ENCODE measurements at regions not wholly inside any gene's neighbourhood (a gene's known extent, or its start where the extent isn't known, plus 50 kb on each side); places are given as distances from the start of the nearest gene placed in this dataset.
"Not testable (repeated sequence)": the region's sequence is repeated elsewhere in the genome, so short reads cannot be mapped to it uniquely, and the experiment has no call there.

- DNase-seq: no peak
These were observed 1490.0 kb upstream of the GBE1 start for GRCh38 chr3:83251490-83251889.

DNA sequence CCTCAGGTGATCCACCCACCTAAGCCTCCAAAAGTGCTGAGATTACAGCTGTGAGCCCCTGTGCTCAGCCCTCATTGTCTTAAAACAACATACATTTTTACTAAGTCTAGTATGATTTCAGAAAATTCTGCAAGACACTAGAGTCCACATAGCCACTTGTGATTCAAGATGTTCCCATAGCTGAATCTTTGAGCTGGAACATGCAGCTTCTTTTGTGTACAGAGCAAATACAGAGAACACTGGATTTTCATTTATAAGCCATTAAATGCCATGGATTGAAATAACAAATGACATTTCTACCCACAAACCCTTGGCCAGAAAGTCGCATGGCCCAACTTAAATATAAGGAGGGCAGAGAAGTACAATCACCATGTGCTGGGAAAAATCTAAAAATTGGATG, 1489.2 kb upstream of the GBE1 start:
- DNase-seq: no peak

DNA sequence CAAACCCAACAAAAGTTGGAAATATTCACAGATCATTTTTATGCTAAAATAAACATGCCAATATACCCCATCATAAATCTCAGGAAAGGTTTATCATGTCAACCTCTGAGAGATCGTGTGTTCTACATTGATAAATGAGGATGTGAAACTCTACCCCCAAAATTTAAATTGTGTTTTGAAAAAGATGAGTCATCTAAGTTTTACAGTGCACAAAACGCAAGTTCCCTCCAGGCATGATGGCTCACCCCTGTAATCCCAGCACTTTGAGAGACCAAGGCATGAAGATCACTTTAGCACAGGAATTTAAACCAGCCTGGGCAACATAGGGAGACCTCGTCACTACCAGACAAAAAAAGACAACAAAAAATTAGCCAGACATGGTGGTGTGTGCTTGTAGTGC, 1487.0 kb upstream of the GBE1 start:
- DNase-seq: no peak

- no peak for DNase-seq
These were observed 1473.9 kb upstream of the GBE1 start for GRCh38 chr3:83235180-83235814.

GRCh38 chr3:83233715-83234114, 1472.3 kb upstream of the GBE1 start:
- DNase-seq: no peak

GRCh38 chr3:83230841-83231240, 1469.4 kb upstream of the GBE1 start:
- DNase-seq: no peak

DNA sequence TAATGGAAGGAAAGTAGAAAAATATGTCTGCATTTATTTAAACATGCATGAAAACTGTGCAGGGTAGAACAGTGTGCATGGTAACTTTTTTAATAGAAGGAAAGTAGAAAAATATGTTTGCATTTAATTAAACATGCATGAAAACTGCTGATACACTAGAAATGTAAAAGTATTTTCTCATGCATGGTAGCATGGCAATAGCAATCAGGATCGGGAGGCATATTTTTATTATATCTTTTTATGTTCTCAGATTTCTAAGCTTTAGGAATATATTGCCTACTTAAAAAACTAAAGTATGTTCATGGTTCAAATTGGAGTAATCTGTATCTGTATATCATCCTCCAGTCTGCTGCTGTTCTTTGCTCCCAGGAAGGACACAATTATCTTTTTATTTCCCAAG, 1468.9 kb upstream of the GBE1 start:
- DNase-seq: no peak

GRCh38 chr3:83226751-83227150, 1465.3 kb upstream of the GBE1 start:
- DNase-seq: no peak

DNA sequence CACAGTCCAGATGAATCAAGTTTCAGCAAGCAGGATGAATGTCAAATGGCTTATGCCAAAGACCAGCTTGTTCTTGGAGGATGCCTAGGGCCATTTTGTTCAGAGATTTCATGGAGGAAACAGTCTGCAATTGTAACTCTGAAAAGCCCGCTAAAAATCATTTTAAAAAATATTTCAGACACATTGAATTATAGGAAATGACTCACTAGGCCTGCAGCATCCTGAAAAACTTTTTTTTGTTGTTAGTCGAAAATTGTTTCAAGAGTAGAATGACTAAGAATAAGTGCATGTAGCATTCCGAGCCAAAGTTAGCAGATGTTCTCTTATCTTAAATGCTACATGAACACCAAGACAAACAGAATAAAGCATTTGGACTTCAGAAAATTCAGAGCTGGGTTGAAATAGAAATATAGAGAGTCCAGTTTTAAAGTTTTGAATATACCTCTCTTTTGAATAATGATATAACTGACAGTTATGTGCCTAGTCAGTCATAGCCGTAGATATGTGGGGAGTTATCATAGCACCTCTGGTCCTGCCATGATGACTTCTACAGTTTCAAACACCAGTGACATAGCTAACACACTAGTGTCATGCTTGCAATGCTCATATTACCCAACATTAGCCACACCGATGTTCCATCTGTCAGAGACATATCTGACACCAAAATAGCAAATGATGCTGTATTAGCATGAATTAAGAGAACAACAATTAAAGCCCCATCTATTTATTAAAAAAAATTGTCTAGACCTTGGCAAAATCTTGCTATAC, 1462.8 kb upstream of the GBE1 start:
- no peak for DNase-seq

DNA sequence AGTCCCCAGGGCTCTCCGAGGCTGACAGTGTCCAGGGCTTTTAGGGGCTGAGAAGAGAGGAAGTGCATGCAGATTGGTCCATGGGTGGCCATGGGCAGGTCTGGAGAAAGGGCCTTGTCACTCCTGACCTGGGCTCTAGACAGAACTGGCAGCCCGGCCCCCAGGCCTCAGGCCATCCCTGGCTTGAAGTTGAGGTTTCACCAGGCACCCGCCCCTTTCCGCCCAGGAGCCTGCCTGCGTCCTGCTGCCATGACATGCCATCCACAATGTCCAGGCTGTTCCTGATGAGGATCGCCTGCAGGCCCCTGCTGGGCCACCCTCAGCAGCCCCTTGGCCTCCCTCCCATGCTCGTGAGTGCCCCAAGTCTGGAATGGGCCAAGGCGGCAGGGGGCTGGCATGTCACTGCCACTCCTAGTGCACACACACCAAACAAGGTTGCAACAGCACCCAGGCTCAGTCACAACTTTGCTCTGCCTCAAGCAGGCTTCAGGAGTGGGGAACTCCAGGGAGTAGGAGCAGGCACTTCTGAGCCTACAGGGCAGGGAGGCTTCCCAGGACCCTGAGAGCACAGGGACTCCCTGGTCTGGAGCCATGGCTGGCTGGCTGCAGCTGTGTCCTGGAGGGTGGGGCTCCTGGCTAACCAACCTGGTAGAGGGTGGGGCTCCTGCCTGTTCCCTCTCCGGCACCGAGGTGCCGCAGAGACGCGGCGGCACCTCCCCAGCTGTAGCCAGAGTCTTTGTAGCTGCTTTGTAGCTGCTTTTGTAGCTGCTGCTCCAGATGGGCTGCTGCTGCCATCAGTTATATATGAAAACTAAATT, 1457.1 kb upstream of the GBE1 start:
- DNase-seq: no peak

GRCh38 chr3:83217595-83218118, 1456.2 kb upstream of the GBE1 start:
- not testable (repeated sequence) for DNase-seq

- no peak for DNase-seq
These were observed 1455.6 kb upstream of the GBE1 start for GRCh38 chr3:83216919-83217594.

DNA sequence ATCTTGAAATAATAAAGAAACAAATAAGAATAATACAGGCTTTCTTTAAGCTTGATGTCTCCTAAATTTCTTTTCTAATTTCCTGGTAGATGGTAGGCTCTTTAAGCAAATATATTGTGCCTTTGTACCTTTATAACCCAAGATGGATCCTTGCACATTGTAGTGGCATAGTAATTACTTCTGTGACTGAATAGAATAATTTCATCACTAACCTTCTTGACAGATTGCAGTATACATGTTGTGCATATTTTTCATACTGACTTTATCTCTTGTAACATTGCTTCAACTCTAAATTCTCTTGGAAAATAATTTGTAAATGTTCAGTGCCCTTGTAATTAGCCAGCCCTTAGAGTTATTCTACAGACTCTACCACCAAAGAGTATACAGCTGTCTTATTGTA, 1433.8 kb upstream of the GBE1 start:
- no peak for DNase-seq

- no peak for DNase-seq
These were observed 1432.1 kb upstream of the GBE1 start for GRCh38 chr3:83193526-83193925.

- no peak for DNase-seq
These were observed 1428.2 kb upstream of the GBE1 start for GRCh38 chr3:83189634-83190033.

- no peak for DNase-seq
These were observed 1408.0 kb upstream of the GBE1 start for GRCh38 chr3:83169473-83169872.

DNA sequence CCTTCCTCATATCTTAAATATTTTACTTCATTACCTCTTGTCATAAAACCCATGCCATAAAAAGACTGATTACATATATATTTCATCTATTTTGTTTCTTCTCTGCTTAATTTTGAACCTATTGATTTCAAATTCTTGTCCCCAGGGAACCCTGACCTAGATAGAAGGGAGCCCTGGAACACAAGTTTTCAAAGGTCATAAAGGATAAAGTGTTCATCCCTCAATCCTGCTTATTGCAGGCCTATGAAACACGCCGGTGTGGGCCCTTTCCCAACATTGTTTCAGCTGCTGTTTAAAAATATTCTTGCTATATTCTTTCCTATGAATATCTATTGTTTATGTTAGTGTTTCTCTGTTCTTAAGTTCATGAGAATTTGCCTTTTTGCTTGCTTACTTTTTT, 1389.5 kb upstream of the GBE1 start:
- no peak for DNase-seq

- DNase-seq: no peak
These were observed 1379.5 kb upstream of the GBE1 start for GRCh38 chr3:83140983-83141382.

DNA sequence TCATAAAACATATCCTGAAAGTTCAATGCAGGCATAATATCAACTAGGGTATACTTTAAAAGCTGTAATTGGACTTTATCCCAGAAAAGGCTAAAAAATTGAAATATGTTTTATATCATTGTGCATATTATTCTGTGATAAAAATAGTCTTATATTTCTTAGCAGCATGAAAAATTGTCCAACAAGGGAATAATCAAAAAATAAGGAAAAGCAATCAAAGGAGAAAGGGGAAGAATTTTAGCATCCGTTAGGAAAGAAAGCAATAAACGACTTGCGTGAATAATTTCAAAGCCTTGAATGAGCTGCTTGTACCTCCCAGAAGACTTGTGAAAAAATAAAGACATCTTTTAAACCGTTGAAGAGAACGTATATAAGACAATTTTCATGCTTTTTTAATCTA, 1369.8 kb upstream of the GBE1 start:
- no peak for DNase-seq

- no peak for DNase-seq
These were observed 1361.4 kb upstream of the GBE1 start for GRCh38 chr3:83122774-83123350.

DNA sequence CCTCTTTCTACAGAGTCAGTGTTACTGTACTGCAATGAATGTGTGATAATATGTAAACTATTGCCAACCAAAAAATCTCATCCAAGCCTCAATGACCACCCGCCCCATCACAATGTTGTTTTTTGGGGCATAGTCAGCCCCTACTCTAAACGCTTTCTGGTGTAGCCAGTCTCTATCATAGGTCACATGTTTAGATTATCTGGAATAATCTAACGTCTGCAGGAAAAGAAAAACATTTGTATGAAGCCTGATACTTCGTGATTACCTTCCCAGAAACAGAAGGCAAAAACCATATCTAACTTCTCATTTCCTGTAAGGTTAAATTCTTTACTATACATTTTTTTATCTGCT, 1331.8 kb upstream of the GBE1 start:
- no peak for DNase-seq

- DNase-seq: no peak
These were observed 1331.2 kb upstream of the GBE1 start for GRCh38 chr3:83092521-83093221.
